ENCODE measurements at regions not wholly inside any gene's neighbourhood (a gene's known extent, or its start where the extent isn't known, plus 50 kb on each side); places are given as distances from the start of the nearest gene placed in this dataset.

DNA sequence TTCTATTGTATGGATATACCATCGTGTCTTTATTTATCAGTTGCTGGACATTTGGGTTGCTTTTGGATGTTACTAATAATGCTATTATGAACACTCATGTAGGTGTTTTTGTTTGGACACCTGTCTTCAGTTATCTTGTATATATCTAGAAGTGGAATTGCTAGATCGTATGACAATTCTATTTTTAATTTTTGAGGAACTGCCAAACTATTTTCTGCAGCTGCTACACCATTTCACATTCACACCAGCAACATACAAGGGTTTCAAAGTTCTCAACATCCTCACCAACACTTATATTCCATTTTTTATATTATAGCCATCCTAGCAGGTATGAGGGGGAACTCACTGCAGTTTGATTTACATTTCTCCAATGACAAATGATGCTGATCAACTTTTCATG lies 324.6 kb downstream of the CAAP1 start:
- DNase-seq, result peak; percentile 16 to 47 (median 18)

GRCh38 chr9:26566141-26566540 lies 326.5 kb downstream of the CAAP1 start:
- DNase-seq, result peak in 2 of 3 donors; percentile 6 to 9

GRCh38 chr9:26565118-26565517 lies 327.5 kb downstream of the CAAP1 start:
- DNase-seq, result no peak

- DNase-seq, result no peak
These were observed 330.3 kb downstream of the CAAP1 start for GRCh38 chr9:26562338-26562737.

DNA sequence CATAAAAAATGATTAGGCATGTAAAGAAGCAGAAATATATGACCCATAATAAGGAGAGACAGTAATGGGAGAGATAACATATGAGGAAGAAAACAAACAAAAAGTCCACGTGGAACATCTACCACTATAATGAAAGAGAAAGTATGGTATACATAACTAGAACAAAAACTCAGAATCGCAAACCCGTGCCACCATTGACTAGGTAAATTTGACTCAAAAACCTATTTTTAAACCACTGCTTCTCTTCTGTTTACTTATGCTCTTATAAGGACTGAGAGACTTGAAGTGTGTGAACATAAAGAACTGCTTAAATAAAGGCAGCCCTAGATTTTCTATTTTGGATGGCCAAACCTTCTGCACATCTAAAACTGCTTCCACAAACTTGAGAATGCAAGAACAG lies 330.7 kb downstream of the CAAP1 start:
- DNase-seq, result no peak

- no peak for DNase-seq
These were observed 333.1 kb downstream of the CAAP1 start for GRCh38 chr9:26559506-26559905.

DNA sequence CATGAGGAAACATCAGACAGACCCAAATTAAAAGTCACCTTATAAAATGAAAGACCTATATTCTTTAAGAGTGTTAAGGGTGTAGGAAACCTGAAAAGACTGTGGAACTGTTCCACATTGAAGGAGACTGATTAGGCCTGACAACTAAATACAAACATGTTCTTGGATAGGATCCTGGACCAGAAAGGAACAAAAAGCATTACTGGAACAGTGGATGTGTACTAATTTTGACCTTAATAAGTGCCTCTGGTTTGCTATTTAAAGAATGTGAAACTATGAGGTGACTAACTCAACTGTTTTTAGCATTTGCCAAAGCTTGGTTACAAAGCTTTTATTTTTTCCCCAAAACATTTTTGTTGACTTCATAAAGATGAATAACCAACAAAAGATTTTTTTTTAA lies 340.6 kb downstream of the CAAP1 start:
- DNase-seq, result no peak

DNA sequence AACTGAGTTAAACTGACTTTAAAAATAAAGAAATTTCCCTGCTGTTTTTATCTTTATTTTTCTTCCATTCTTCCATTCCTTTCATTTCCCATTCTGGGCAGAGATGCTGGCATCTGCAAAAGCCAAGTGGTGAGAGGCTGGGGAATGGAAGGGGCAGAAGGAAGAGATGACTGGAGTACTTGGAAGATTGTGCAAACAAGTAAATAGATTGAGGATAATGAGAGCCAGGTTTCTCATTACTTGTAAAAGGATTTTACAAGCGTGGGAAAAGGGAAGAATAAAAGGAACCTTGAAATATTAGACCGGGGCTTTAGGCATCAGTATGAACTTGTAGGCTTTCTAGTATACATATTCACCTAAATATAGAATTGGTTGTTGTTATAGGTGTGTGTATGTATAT lies 341.2 kb downstream of the CAAP1 start:
- DNase-seq, result no peak

DNA sequence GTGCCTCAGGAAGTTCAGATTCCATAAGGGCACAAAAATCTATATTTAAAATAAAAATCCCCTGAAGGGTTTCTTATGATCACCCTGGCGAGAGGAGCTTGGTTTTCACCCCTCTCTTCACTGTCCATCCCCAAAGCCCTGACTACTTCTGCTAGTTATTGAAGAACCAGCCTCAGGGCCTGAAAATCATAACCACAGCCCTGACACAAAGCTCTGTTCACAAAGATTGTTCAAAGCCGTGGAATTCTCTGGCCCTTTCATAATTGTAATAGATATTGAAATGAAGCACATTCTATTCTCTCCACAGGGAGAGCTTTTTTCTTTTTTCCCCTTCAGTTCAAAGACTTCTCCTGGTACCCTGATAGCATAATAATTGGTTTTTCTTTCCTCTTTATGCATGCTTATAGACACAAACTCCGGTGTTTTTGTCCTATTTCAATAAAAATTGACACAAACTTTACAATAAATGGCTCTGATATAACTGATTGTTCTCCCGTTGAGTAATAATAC lies 343.8 kb downstream of the CAAP1 start:
- no peak for DNase-seq

GRCh38 chr9:26539867-26540493 lies 352.6 kb downstream of the CAAP1 start:
- no peak for DNase-seq

- DNase-seq, result peak in 1 of 3 donors; percentile 12
These were observed 355.4 kb downstream of the CAAP1 start for GRCh38 chr9:26537211-26537610.

- DNase-seq, result no peak
These were observed 357.5 kb downstream of the CAAP1 start for GRCh38 chr9:26535151-26535550.

DNA sequence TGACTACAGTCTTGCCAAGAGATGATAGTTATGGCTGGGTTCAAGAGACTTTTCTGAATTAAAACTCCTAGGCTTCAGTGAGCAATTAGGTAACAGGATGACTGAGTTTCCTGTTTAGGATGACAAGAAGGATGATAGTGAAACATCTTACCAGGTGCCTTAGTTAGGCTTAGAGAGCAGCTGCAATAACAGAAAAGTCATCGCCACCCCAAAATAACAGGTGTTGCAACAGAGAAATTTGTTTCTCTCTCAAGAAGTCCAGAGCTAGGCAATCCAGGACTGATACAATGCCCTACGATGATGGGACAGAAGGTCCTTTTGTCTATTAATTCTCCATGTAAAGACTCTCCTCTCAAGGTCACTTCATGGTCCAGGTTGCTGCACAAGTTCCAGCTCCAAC lies 361.8 kb downstream of the CAAP1 start:
- DNase-seq, result no peak

- no peak for DNase-seq
These were observed 364.7 kb downstream of the CAAP1 start for GRCh38 chr9:26527931-26528330.

DNA sequence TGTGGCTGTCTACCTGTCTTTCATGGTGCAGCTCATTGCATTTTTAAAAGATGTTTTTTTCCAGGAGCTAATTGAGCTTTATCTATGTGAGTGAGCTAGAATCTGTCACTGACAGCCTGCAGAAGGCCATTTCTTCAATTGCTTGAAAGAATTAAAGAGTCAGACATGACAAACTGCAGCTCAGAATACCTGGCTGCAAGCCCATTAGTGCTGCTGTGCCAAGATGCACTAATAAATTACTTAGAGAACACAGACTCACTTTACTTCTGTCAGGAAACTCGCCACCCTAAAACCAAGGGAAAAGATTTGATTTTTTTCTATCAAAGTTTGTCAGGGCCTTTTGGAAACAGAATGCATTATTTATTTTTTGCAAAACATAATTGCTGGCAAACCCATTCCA lies 368.3 kb downstream of the CAAP1 start:
- DNase-seq, result peak; percentile 53 to 83 (median 56)

DNA sequence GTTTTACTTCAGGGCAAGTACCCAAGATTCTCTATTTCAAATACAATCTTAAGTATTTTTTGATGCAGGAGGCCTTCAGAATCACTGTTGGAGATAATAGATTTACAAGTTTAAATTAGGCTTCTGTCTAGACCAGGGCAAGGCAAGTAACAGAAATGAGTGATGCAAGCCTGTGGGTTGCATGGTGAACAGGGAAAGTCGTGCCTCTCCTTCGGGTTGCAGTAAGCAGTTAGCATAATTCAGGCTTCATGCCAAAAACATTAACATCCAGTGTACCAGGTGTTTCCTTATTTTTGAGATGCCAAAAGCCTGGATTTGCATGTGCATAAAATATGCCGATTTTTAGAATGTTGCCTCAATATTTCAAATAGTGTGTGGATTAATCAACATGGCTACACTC lies 369.0 kb downstream of the CAAP1 start:
- DNase-seq, result peak in 1 of 3 donors; percentile 26

DNA sequence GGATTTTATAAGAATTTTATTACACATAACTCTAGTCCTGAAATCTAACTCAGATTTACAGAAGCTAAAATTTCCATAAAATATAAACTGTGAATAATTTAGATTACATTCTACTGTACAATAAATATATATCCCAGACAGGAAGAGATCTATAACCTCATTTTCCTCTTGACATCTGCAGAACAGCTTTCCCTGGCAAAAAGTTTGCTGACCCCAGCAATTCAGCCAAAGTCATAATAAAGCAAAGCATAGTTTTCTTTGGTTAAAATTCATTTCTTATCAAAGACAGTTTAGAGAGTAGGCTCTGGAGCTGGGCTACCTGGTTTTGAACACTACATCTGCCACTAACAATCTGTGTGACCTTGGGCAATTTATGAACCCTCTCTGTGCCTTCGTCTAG lies 372.5 kb downstream of the CAAP1 start:
- DNase-seq, result peak in 1 of 3 donors; percentile 55

DNA sequence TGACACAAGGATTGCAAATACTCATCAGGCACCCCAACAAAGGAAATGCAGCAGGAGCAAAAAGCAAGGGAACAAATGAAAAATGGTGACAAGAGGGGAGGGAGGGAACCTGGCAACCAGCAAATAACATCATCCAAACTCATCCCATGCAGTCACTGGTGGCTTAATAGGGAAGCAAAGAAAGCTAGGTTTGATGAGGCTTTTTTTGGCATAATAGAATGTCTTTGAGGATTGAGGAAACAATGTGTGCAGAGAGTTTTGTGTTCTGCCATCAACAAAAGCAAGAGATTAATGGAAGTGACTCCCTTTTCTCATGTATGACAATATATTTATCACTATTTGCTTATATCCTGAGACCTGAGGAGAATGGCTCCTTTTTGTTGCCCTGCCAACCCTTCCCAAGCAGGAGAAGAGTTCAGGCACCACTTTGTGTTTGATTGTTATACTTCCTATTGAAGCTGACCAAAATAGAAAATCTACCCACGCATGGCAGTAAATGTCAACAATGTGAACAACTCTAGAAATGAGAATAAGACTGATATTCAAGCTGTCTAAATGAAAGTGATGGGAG lies 375.7 kb downstream of the CAAP1 start:
- DNase-seq, result no peak

DNA sequence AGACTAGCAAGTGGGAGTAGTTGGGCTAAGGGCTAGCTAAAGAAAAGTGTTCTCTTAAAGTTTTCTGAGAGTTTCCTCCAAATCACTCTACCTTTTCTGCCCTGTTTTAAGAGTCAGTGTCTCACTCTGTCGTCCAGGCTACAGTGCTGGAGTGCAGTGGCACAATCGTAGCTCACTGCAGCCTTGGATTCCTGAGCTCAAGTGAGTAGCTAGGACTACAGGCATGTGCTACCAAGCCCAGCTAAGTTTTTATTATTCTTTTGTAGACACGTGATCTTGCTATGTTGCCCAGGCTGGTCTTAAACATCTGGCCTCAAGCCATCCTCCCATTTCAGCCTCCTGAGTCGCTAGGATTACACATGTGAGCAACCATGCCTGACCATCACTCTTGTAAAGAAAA lies 378.9 kb downstream of the CAAP1 start:
- no peak for DNase-seq

DNA sequence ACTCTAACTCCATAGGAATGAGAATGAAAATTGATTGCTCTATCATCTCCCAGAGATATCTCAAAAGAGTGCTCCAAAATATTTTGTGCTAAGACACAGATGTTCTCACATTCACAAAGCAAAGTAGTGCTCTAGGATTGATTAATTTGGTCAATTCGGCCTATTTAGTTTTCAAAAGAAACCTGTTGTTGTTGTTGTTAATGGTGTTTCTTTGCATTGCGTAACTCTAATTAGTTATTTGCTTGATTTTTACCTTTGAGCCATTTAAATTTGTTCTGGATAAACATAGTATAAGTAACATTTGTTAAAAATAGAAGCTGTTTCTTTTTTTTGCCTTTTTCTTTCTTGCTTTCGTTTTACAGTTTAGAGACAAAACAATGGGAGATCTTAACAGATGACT lies 382.5 kb downstream of the CAAP1 start:
- DNase-seq, result no peak

- DNase-seq, result no peak
These were observed 383.7 kb downstream of the CAAP1 start for GRCh38 chr9:26508897-26509296.

DNA sequence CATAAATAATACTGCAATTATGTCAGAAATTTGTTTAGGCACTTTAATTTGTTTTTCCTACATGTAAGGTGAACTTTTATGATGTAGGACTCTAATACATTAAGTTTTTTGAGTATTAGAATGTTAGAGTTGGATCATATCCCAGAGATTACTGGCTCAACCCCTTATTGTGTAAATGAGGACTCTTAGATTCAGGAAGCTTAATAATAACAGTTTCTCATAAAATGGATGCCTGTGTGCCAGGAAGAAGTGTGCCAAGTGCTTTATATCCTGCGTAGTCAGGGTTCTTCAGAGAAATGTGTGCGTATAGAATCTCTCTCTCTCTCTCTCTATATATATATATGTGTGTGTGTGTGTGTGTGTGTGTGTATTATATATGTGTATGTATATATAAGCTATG lies 388.5 kb downstream of the CAAP1 start:
- peak in 1 of 3 donors; percentile 27 for DNase-seq

- DNase-seq, result no peak
These were observed 390.3 kb downstream of the CAAP1 start for GRCh38 chr9:26502311-26502710.

DNA sequence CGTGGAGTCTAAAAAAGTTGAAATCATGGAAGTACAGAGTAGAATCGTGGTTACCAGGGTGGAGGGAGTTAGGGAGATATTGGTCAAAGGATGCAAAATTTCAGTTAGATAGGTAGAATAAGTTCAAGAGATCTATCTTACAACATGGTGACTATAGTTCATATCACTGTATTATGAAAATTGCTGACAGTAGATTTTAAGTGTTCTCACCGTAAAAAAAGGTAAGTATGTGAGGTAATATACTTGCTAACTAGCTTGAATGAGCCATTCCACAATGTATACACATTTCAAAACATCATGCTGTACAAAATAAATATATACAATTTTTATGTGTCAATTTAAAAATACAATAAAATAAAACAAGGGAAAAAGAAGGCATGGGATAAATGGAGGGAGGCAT lies 392.1 kb downstream of the CAAP1 start:
- no peak for DNase-seq
